ENCODE measurements at regions not wholly inside any gene's neighbourhood (a gene's known extent, or its start where the extent isn't known, plus 50 kb on each side); places are given as distances from the start of the nearest gene placed in this dataset.

- no peak for TF ChIP-seq EP300 (IDR thresholded peaks at IDR 0.05)
- no peak for TF ChIP-seq POLR2AphosphoS5 (IDR thresholded peaks at IDR 0.05)
- TF ChIP-seq CTCF (IDR thresholded peaks at IDR 0.05) = no peak
These were observed 112.2 kb upstream of the CLMP start for GRCh38 chr11:123307276-123307675.

Data from esophagus muscularis mucosa (tissue), 4 donors.